G401 (cell line): ENCODE measurements at regions not wholly inside any gene's neighbourhood (a gene's known extent, or its start where the extent isn't known, plus 50 kb on each side); places are given as distances from the start of the nearest gene placed in this dataset.

Source experiments
- DNase-seq: peaks from one replicate; pipeline ENCODE4 v3.0.0-alpha.2; 2015; ENCODE audit warnings: low spot score
- in situ Hi-C: cut with HindIII; loops from 2 replicates; pipeline ENCODE4 v1.10.0; 2016; ENCODE audit warnings: low sequenced_read_pairs, mixed read lengths

DNA sequence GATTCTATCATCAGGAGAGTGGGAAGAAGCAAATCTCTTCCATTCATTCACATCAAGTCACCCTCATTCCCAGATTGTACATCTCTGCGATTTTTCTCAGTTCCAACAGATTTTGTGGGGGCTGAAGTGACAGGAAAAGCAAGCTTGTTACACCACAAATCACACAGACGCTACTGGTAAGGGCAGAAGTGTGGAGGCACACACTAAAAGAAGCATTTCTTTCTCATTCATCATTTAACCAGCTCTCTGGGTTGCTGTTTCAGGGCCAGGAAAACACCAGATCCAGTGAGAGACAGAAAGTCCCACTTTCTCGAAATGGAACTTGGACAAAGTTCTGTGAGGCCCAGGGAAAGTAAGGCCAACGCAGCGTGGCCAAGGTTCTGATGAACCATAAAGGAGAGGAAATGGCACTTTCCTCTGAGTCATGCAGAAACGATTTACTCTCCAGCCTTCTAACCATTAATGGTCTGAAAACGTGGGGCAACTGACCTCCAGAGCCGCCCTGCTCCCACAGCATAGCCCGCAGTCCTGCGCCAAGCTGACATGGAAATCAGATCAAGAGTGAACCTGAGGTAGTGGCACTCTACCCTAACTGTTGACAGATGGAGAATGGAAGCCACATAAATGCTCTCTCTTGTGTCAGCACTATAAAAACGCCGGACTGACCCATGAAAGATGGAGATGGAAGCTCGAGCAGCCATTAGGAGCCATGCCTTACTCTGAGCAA lies 191.0 kb downstream of the C1D start:
- in situ Hi-C loops, result no loop called here
- DNase-seq, result no peak

DNA sequence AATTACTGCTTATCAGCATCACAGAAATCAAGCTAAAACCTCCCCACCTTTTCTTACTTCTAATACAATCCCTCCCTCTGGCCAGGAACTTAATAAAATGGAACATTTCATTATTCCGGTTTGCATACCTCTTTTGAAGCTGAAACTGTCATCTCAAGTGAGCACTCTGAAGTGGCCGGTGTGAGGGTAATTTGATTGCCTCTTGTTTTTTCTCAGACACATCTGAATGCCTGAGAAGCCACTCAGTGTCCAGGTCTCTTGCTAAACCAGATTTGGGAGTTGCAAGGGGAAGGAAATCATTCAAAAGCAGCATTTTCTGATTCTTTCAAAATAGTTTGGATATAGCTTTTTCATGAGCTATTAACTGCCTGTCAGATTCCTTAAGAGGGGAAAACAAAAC lies 190.3 kb downstream of the C1D start:
- no peak for DNase-seq
- in situ Hi-C loops, result no loop called here

DNA sequence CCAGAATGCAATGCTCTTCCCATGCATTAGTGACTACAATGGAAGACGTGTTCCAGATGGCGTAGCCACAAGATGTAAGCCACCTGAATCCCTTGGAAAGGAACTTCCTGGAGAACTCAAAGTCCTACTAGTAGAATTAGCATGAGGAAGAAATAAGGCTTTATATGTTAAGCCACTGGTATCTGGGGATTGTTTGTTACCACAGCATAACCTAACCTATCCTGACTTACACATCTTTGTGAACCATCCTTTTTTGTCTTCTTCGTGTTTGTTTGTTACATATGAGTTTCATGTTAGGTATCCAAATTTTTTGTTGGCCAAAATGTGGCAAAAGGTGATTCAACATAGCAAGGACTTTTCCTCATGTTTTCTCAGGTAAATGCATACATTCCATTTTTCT lies 188.9 kb downstream of the C1D start:
- no peak for DNase-seq
- in situ Hi-C loops, result no loop called here

DNA sequence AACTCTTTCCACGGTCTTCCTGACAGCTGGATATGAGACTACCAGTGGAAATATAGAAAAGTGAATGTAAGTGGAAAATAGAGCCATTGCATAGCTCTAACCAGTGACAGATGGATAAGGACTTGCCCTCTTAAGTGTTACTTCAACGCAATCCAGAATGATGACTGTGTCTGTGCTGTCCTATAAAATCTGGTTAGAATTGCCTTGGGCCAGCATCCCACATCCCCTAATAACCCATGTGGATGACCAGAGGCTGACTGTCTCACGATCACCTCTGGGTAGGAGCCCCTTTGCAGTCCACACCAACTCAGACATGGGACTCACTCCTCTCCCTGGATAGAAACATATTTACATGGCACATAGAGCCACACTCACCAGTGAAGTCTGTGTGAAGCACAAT lies 186.6 kb downstream of the C1D start:
- in situ Hi-C loops, result no loop called here

DNA sequence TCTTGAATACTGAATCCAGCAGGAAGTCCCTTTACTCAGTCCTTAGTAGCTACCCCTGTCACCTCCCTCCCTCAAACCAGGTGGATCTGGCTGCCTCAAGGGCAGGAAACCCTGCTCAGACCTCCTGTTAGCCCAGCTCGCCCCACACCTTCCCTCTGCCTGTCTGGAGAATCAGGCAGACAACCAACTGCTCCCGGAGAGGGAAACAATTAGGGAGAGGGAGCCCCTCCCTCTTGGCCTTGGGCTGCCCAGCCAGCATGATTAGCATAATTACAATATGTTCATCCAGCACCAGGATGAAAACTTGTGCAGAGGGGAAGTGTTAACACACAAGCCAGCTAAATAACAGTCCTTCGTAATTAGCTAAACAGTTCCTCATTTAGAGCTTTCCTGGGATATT lies 185.5 kb downstream of the C1D start:
- DNase-seq, result peak; percentile 96
- in situ Hi-C loops, result no loop called here

More for the DNA sequence above, 186.6 kb downstream of the C1D start:
- no peak for DNase-seq

DNA sequence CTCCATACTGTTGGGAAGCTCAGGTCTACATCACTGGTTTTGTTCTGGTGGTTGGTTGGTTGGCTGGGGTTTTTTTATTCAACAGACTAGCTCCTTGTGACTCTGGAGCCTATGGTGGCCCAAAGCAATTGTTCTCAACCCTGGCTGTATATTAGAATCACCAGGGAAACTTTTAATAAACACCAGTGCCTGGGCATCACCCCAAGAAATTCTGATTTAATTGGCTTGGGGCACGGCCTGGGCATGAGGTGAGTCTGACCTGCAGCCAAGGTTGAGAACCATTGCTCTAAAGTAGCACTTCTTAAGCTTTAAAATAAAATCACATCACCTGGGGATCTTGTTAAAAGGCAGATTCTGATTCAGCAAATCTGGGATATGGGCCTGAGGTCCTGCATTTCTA lies 184.1 kb downstream of the C1D start:
- DNase-seq, result peak; percentile 69
- in situ Hi-C loops, result no loop called here

DNA sequence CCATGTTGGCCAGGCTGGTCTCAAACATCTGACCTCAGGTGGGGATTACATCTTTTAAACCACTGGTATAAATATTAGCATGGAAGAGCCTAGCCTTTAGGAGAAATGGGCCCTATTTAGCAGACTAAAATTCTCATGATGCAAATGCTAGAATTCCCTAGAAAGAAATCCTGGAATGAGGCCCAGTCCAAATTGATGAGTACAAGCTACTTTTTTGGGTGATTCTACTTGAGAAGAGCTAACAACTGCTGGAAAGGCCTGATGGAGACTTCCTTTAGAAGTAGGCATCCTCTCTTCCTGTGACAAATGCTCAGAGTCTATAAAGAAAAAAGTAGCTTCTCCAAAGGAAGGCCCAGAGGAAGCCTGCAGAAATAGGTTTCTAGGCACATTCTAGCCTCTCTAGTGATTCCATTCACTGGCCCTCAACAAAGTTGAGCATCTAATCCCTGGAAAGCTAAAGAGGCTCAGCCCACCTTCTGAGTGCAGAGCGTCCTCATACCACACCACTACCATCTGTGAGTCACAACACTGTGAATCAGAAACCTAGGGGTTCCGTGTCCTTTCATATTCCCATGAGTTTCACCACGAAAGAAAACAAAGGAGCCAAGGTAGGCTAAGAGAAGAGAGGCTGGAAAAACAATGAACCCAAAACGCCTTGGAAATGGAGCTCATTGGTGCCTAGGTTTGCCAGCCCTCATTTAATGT lies 183.1 kb downstream of the C1D start:
- no peak for DNase-seq
- in situ Hi-C loops, result no loop called here

DNA sequence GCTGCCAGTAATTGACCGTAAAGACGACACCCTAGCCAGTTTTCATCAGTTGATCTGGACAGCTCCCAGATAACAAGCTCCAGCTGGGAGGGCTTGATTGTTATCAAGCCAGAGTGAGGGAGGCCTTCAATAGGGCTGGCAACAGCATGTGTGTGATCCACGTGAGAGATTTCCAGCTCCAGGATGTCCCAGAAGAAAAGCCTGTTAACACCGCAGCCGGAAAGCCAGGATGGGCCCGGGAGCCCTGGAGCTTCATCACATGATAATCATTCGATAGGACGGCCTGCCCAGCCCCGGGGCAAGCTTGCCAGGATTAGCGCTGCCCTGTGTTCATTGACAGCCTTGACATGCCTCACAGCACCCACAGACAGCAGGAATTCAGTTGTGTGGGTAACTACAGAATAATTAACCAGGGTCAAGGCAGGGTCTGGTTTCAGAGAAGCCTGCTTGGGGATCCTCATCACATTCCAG lies 182.5 kb downstream of the C1D start:
- peak; percentile 93 for DNase-seq
- in situ Hi-C loops, result no loop called here

DNA sequence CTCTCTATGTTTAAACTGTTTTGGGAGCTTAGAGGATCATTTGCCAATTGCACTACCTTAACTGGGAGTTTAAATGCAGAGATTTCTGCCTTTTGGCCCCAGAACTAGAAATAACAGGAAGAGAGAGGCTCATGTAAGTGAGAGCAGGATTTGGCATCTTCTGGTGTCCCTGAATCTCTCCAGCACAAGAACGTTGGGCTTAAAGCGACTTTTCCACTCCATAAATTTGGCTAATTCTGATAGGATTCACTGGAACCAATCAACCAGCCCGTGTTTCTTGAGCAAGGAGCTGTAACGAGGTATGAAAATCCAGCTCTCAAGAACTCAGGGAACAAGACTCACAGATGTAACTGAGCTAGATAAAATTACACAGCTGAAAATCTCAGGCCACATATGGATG lies 181.0 kb downstream of the C1D start:
- peak; percentile 39 for DNase-seq
- in situ Hi-C loops, result no loop called here

DNA sequence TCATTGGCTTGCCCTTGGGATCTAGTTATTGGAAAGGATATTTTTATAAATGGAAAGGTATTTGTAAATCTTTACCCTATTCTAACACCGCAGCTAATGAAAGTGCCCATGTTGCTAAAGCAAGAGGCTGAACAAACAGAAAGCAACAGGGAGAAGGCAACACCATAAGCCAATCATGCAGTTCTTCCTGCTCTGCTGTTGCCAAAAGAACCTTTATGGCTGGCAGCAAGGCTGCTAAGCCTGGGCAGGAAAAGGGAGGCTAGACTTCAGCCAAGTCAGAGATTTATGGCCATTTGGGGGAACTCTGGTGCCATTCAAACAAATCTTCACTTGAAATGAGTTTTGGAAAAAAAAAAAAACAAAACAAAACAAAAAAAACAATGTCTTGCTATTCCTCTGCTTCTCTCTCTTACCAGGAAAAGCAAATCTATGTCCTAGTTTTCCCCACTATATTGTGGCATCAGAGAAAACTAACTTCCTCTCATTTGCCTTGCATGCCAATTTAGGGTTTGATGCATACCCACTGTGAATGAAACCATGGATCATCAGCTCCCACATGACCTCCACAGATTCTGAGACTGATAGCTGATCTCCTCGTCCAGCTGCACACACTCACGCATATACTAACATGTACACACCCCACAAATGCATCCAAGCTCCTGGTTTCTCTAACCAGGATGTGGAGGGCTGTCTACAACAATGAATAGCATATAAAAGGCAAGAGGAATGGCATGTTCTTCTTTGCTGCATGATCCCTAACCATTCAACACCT lies 179.3 kb downstream of the C1D start:
- in situ Hi-C loops, result no loop called here
- DNase-seq, result peak; percentile 94

DNA sequence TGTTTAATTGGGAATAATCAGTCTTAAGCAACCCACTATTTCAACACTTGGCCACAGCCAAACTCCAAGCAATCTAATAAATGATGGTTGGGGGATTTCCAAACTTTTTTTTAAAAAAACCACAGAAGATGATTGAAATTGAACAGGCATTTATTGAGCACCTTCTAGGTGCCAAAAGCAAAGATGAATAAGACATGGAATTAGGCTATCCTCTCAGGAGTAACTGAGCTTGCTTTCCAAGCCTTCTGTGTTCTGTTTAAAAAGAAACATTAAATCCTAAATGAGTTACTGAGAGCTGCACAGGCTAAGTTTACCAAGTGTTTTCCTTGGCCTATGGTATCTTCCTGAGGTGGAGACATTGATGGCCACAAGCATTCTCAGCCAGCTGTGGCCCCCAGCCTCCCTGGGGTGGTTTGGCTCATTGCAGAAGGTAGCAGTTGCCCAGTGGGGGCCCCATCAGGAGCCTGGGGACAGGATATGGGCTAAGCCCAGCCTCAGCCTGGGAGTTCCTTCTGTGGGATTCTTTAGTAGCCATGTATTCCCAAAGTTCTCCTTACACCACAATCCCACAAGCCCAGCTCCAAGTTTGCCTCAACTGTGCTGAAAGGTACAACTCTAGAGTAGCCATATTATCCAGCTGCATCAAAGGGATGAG lies 174.3 kb downstream of the C1D start:
- no peak for DNase-seq
- in situ Hi-C loops, result no loop called here

DNA sequence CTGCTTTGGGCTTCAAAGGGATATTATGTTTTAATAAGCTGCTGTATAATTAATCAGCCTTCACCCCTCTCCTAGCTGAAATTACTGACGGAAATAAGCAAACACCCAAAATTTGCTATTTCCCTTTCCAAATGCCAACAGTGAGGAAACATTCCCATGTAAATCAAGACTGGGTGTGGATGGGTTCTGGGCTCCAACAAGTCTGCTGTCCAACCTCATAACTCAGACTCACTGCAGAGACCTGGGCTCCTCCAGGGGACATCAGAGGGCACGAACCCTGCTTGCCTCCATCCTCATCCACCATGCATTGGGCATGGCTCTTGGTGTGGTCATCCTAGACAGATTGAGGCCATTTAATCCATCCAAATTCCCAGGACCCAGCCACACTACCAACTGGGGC lies 173.7 kb downstream of the C1D start:
- in situ Hi-C loops, result no loop called here
- DNase-seq, result no peak

DNA sequence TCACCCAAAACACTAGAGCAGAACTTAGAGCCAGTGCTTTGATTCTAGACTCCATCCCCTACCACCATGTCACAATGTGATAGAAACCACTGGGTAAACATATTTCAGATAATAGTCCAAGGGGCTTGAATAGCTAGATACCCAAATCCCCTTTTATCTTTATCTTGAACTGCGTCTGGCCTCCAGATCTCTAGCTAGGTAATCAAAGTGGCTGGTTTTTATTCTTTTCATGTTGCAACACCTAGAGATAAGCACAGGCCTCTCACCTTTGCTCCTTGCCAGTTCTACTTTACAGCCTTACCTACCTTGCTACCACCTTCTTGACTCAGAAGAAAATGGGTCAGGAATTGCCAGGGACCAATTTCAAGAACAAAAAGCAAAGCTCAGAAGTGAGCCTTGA lies 171.2 kb downstream of the C1D start:
- DNase-seq, result no peak
- in situ Hi-C loops, result no loop called here

DNA sequence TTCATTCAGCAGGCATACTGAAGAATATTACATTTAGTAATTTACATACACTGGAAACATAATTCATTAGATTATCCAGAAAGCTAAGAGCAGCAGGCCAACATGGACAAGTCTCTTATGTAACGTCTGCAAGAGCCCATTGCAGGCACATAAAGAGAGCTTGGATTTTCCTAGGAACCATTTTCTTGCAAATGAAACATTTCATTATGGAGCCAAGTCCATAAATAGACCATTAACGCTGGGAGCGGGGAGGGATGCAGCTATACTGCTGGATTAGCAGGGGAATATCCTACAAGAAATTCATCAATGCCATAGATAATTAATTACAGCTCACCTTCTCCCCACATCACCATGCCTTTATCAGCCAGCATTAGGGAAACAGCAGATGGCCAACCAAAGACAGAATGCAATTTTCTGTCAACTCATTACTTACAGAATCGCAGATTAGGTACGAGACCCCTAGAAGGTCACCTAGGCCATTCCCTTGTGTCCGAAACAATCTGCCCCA lies 170.4 kb downstream of the C1D start:
- peak; percentile 26 for DNase-seq
- in situ Hi-C loops, result no loop called here

DNA sequence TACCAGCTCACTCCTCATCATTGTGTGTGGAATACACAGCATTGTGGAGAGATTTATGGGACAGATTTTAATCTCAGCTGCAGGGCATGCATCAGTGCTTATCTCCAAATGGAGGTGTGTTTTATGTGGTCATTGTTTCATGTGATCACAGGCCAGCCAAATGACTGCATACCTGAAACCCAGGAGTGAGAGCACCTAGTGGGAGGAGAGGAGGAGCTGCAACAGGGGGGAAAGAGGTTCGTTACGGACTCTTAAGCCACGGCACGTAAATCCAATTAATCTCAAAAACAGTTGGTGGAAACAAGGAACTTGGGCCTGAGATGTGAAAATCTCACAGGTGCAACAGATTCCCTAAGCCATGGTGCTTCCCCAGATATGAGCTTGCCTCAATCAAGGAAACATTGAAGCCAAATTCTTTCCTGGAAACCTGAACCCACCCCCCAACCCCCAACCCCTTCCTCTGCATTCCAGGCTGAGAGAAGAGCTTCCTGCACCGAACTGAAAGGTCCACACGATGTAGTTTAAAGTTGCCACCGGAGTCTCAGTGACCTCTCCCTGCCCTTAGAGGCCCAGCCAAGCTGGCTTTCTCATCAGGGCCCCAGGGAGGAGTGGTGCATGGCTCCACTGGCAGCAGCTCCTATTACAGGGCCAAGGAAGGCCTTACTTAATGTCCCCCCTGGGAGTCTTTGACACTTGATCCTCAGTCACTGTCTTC lies 167.4 kb downstream of the C1D start:
- no peak for DNase-seq
- in situ Hi-C loops, result no loop called here

DNA sequence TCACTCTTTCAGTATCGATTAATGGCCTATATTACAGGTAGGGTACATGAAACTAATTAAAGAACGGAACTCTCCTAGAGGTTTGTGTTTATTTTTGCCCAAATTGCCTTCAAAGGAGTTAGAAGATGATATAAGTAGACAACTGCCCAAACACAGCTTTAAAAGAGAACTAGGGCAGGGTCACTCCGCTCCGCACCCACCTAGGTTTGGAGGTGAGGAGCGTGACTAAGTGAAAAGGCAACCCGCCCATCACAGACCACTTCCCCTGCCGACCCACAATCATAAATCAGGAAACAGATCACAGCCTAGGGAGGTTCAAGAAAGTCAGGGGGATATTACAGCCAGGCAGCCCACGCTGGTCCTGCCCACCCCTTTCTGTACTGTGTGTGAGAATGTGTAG lies 166.7 kb downstream of the C1D start:
- in situ Hi-C loops, result no loop called here
- DNase-seq, result no peak

DNA sequence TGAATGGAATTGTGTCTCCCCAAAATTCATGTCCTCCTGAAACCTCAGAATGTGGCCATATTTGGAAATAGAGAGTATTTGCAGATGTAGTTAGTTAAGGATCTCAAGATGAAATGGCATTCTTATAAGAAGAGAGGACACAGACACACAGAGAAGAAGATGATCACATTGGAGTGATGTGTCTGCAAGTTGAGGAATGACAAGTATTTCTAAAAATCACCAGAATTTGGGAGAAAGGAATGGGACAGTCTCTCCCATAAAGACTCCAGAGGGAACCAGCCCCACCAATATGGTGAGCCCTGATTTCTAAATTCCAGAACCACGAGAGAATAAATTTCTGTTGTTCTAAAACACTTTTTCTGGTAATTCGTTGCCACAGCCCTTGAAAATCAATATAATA lies 166.3 kb downstream of the C1D start:
- DNase-seq, result no peak
- in situ Hi-C loops, result no loop called here

DNA sequence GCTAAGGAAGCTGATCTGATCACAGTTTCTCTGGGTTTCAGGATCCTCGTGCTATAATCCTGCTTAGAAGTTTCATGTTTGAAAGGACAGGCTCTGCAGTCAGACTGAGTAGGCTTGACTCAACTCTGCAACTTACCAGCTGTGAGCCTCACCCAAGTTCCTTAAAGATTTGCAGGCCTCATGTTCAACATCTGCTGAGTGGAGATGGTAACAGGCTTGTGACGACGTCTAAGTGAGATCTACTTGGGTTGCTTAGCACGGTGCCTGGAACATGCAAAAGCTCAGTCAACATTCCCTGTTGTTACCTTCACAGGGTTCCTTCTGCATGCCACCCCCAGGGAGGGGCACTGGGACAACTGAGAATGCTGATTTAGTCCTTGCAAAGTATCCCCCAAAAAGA lies 164.2 kb downstream of the C1D start:
- DNase-seq, result no peak

DNA sequence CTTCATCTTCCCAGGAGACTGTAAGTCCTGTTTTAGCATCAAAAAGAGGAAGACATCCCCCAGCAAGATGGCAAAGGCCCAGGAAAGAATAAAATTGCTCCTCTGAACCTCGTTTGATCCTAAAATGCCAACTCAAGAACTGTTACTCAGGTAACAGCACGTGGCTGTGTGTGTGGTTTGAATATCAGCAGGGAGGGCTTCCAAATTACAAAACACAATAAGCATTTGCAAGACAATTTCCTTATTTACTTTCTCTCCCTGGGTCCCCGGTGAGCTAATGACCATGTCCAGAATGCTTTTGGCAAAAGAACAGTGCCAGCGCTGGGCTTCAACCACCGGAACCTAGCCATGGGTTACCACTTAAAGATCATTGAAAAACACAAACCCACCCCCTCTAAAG lies 163.6 kb downstream of the C1D start:
- in situ Hi-C loops, result no loop called here
- no peak for DNase-seq

More for the DNA sequence above, 164.2 kb downstream of the C1D start:
- in situ Hi-C loops, result no loop called here
